22Rv1 (cell line): ENCODE measurements at regions not wholly inside any gene's neighbourhood (a gene's known extent, or its start where the extent isn't known, plus 50 kb on each side); places are given as distances from the start of the nearest gene placed in this dataset.
"Not testable (repeated sequence)": the region's sequence is repeated elsewhere in the genome, so short reads cannot be mapped to it uniquely, and the experiment has no call there.

Experiments
- ZFX ChIP-seq: fragments of 450-650 bp; IDR thresholded peaks from 2 replicates; pipeline ENCODE4 v1.6.1; 2017; ENCODE audit warnings: antibody characterized with exemption, borderline replicate concordance
- TF ChIP-seq, protein P1 (sequence below): fragments of 450-650 bp; IDR thresholded peaks from 2 replicates; pipeline ENCODE4 v1.5.1; 2017; ENCODE audit warnings: mild to moderate bottlenecking

- TF ChIP-seq, protein P1, sequence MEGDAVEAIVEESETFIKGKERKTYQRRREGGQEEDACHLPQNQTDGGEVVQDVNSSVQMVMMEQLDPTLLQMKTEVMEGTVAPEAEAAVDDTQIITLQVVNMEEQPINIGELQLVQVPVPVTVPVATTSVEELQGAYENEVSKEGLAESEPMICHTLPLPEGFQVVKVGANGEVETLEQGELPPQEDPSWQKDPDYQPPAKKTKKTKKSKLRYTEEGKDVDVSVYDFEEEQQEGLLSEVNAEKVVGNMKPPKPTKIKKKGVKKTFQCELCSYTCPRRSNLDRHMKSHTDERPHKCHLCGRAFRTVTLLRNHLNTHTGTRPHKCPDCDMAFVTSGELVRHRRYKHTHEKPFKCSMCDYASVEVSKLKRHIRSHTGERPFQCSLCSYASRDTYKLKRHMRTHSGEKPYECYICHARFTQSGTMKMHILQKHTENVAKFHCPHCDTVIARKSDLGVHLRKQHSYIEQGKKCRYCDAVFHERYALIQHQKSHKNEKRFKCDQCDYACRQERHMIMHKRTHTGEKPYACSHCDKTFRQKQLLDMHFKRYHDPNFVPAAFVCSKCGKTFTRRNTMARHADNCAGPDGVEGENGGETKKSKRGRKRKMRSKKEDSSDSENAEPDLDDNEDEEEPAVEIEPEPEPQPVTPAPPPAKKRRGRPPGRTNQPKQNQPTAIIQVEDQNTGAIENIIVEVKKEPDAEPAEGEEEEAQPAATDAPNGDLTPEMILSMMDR: not testable (repeated sequence)
- not testable (repeated sequence) for TF ChIP-seq ZFX
These were observed 105.3 kb upstream of the GOLGA6L4 start for GRCh38 chr15:84130098-84130831.
